Bronchial epithelial cell (primary cell): ENCODE measurements at regions not wholly inside any gene's neighbourhood (a gene's known extent, or its start where the extent isn't known, plus 50 kb on each side); places are given as distances from the start of the nearest gene placed in this dataset.

Source experiments
- DNase-seq: peaks from one replicate; pipeline ENCODE4 v3.0.0-alpha.2; 2010; ENCODE audit warnings: low read depth
- FAIRE-seq: peaks from 2 replicates; lab custom pipeline; 2011; peaks lifted over from hg19 to GRCh38; lab: Jason Lieb, UNC
- H3K27me3 ChIP-seq: 2 replicates; pipeline ENCODE4 v1.5.1; 2011; ENCODE audit warnings: low read length; ENCODE audit not compliant: control insufficient read depth, insufficient read depth
- H3K36me3 ChIP-seq: 2 replicates; pipeline ENCODE4 v1.5.1; 2011; ENCODE audit warnings: low read length; ENCODE audit not compliant: control insufficient read depth, insufficient read depth
- H3K4me3 ChIP-seq: 2 replicates; pipeline ENCODE4 v1.5.1; 2011; ENCODE audit warnings: mild to moderate bottlenecking, low read depth, low read length, control low read depth
- TF ChIP-seq, protein P1 (sequence below): IDR thresholded peaks from 2 replicates; pipeline ENCODE4 v1.5.1; 2011; ENCODE audit warnings: mild to moderate bottlenecking, moderate library complexity, low read length, control low read depth, inconsistent platforms; ENCODE audit not compliant: insufficient read depth, severe bottlenecking

DNA sequence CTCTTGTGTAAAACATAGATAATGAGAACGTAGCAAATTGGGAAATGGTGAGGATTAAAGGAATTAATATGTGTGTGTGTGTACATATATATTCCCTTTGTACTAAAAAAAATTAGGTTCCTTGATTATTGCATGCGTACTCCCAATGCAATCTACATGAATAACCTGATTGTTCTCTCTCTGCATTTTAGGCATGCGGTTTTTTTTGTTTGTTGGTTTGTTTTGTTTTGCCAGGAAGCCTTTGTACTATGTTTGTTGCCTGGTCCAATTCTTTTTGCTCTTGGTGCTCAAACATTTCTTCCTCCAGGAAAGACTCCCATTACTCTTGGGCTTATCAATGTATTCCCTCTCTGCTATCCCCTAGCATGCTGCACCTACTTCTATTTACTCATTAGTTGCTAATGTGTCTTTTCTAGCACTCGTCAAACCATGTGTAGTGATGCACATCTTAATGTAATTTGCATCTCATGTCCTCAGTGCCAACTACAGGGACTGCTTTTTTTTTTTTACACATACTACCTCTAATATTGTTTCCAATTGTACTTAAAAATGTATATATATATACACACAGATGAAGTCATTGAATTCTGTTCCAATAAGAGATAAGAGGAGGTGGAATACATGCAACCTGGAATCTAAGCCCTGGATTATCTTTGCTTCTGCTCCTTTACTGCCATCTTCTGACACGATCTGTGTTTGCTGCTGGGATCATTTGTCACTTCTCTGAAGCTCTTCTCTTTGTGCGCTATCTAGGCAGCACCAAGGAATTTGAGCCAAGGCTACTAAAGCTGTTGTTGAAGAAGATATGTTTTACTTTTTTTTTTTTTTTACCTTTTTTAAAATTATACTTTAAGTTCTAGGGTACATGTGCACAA, 197.2 kb upstream of the ANO3 start:
- FAIRE-seq (no peak), DNase-seq (peak; percentile 35)
- TF ChIP-seq, protein P1, sequence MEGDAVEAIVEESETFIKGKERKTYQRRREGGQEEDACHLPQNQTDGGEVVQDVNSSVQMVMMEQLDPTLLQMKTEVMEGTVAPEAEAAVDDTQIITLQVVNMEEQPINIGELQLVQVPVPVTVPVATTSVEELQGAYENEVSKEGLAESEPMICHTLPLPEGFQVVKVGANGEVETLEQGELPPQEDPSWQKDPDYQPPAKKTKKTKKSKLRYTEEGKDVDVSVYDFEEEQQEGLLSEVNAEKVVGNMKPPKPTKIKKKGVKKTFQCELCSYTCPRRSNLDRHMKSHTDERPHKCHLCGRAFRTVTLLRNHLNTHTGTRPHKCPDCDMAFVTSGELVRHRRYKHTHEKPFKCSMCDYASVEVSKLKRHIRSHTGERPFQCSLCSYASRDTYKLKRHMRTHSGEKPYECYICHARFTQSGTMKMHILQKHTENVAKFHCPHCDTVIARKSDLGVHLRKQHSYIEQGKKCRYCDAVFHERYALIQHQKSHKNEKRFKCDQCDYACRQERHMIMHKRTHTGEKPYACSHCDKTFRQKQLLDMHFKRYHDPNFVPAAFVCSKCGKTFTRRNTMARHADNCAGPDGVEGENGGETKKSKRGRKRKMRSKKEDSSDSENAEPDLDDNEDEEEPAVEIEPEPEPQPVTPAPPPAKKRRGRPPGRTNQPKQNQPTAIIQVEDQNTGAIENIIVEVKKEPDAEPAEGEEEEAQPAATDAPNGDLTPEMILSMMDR = peak; percentile 26
- no peak overlapping the region for H3K4me3 ChIP-seq
- no peaks in the 10 kb centered on the region for H3K27me3 ChIP-seq
- no peaks in the 10 kb centered on the region for H3K36me3 ChIP-seq

DNA sequence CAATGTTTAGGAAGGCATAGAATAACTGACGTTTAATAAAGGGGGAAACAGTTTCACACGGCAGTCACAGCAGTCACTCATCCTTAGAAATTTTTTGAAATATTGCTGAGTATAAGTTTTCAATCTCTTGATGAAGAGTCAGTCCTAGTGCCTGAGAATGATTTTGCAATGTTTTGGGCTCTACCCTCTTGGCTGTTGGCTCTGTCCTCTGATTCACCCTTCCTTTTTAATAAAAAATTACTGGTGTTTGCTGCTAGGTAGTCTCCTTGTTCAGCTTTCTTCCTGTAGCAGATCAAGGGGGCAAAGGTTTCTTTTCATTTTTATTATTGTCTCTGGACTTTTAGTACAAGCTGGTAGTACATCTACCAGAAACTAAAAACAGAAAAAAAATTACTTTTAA, 194.3 kb upstream of the ANO3 start:
- FAIRE-seq (no peak), DNase-seq (peak; percentile 51)
- Histone ChIP-seq H3K36me3 (no peaks in the 10 kb centered on the region), H3K4me3 (no peak overlapping the region), H3K27me3 (no peaks in the 10 kb centered on the region)
- TF ChIP-seq, protein P1 = no peak

DNA sequence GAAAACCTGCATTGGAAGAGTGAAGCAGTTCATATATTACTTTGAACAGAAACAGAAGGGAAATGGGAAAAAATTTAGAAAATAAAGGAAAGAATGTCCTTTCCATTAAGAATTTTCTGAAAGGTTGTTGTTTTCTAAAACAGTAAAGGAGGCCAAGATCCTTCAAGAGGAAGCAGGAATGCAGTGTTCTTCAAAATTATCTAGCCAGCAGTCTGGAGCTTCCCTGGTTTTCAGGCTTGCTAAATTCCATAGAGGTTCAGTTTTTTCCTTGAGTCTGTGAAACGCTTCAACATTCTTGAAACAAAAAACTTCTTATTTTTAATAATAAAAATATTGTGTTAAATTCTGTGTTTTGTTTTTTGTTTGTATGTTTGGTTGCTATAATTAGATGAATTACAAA, 189.0 kb upstream of the ANO3 start:
- Histone ChIP-seq H3K4me3 (no peak overlapping the region), H3K27me3 (no peaks in the 10 kb centered on the region), H3K36me3 (no peaks in the 10 kb centered on the region)
- TF ChIP-seq, protein P1 = no peak
- FAIRE-seq = no peak
- no peak for DNase-seq

DNA sequence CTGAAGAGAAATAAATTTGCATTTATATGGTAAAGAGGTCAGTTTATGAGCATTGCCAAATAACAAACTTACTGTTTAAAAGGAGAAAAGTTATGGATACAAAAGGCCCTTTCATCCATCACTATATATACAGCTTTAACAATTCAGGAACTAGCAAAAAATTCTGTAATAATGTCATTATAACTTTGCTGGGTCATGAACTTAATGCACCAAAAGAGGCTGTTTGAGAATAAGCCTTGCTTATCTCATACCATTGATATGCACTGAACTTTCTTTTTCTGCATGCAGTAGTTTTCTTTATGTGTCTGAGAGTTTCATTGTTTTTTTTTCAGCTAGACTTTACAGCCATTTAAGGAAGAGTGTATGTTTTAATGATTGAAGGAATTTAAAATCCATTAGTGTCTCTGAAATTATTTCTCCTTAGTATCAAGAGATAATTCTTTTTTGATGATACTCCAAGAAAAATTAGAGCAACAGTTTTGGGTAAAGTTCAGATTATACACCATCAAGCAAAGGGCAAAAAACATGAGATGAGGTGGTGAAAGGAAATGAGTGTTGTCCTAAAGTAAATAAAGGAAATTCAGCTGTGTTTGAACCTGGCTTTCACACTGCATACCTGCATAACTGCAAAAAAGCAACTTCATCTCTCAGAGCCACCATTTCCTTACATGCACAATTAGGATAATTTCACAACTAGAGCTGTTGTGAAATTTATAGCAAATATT, 188.2 kb upstream of the ANO3 start:
- DNase-seq = peak; percentile 67

DNA sequence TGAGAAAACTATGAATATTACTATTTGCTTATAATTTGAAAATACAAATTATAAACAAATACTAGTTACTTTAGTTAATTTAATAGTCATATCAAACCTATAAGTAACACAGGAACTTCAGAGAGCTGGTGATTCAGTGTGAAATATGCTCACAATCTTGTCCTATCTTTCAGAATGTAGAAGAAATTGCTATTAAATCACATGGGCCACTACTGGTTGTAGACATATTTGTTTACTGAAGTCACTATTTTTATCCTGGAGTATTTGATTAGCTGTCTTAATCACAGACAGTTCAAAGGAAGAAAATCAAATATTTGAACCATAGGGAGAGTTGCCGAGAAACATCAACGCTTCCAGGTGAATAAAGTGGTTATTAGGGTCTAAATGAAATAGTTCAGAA, 187.6 kb upstream of the ANO3 start:
- Histone ChIP-seq H3K27me3 (no peaks in the 10 kb centered on the region), H3K36me3 (no peaks in the 10 kb centered on the region), H3K4me3 (no peak overlapping the region)
- TF ChIP-seq, protein P1 = no peak
- no peak for FAIRE-seq
- DNase-seq = peak; percentile 53

More for the DNA sequence above, 188.2 kb upstream of the ANO3 start:
- H3K4me3 ChIP-seq = no peak overlapping the region
- TF ChIP-seq, protein P1 = no peak
- H3K36me3 ChIP-seq = no peaks in the 10 kb centered on the region
- H3K27me3 ChIP-seq = no peaks in the 10 kb centered on the region
- no peak for FAIRE-seq
